ENCODE measurements at regions not wholly inside any gene's neighbourhood (a gene's known extent, or its start where the extent isn't known, plus 50 kb on each side); places are given as distances from the start of the nearest gene placed in this dataset.
A peak's percentile ranks its signal among the peaks of the same experiment; 100 is the strongest.

- DNase-seq (ENCODE audit: low read depth) = no peak
- in situ Hi-C loops (cut with HindIII; ENCODE audit: low pct_unique_long_range_greater_than_20kb, low sequenced_read_pairs) = no loop called here
Observed at GRCh38 chr16:73447846-73448245, 399.9 kb upstream of the ZFHX3 start.

- DNase-seq (ENCODE audit: low read depth) = no peak
Observed at GRCh38 chr16:73434621-73435020, 386.7 kb upstream of the ZFHX3 start.

GRCh38 chr16:73433731-73434307, 385.9 kb upstream of the ZFHX3 start:
- DNase-seq (ENCODE audit: low read depth) = no peak
- in situ Hi-C loops (cut with HindIII; ENCODE audit: low pct_unique_long_range_greater_than_20kb, low sequenced_read_pairs) = no loop called here

More at GRCh38 chr16:73434621-73435020, 386.7 kb upstream of the ZFHX3 start:
- in situ Hi-C loops (cut with HindIII; ENCODE audit: low pct_unique_long_range_greater_than_20kb, low sequenced_read_pairs) = no loop called here

GRCh38 chr16:73432850-73433730, 385.2 kb upstream of the ZFHX3 start:
- in situ Hi-C loops (cut with HindIII; ENCODE audit: low pct_unique_long_range_greater_than_20kb, low sequenced_read_pairs) = no loop called here

GRCh38 chr16:73430138-73430537, 382.2 kb upstream of the ZFHX3 start:
- in situ Hi-C loops (cut with HindIII; ENCODE audit: low pct_unique_long_range_greater_than_20kb, low sequenced_read_pairs) = no loop called here
- DNase-seq (ENCODE audit: low read depth) = no peak

More at GRCh38 chr16:73432850-73433730, 385.2 kb upstream of the ZFHX3 start:
- DNase-seq (ENCODE audit: low read depth) = no peak

GRCh38 chr16:73428121-73428520, 380.2 kb upstream of the ZFHX3 start:
- in situ Hi-C loops (cut with HindIII; ENCODE audit: low pct_unique_long_range_greater_than_20kb, low sequenced_read_pairs) = no loop called here
- no peak for DNase-seq (ENCODE audit: low read depth)

GRCh38 chr16:73427164-73427563, 379.2 kb upstream of the ZFHX3 start:
- in situ Hi-C loops (cut with HindIII; ENCODE audit: low pct_unique_long_range_greater_than_20kb, low sequenced_read_pairs) = no loop called here
- DNase-seq (ENCODE audit: low read depth) = no peak

- in situ Hi-C loops (cut with HindIII; ENCODE audit: low pct_unique_long_range_greater_than_20kb, low sequenced_read_pairs) = no loop called here
- DNase-seq (ENCODE audit: low read depth) = no peak
Observed at GRCh38 chr16:73426433-73427160, 378.7 kb upstream of the ZFHX3 start.

- DNase-seq (ENCODE audit: low read depth) = peak; percentile 90
- in situ Hi-C loops (cut with HindIII; ENCODE audit: low pct_unique_long_range_greater_than_20kb, low sequenced_read_pairs) = no loop called here
Observed at GRCh38 chr16:73420676-73421075, 372.7 kb upstream of the ZFHX3 start.

- no peak for DNase-seq (ENCODE audit: low read depth)
- in situ Hi-C loops (cut with HindIII; ENCODE audit: low pct_unique_long_range_greater_than_20kb, low sequenced_read_pairs) = no loop called here
Observed at GRCh38 chr16:73420244-73420643, 372.3 kb upstream of the ZFHX3 start.

GRCh38 chr16:73418691-73419090, 370.8 kb upstream of the ZFHX3 start:
- in situ Hi-C loops (cut with HindIII; ENCODE audit: low pct_unique_long_range_greater_than_20kb, low sequenced_read_pairs) = no loop called here
- DNase-seq (ENCODE audit: low read depth) = no peak

GRCh38 chr16:73418051-73418450, 370.1 kb upstream of the ZFHX3 start:
- DNase-seq (ENCODE audit: low read depth) = no peak
- in situ Hi-C loops (cut with HindIII; ENCODE audit: low pct_unique_long_range_greater_than_20kb, low sequenced_read_pairs) = no loop called here

- DNase-seq (ENCODE audit: low read depth) = no peak
- in situ Hi-C loops (cut with HindIII; ENCODE audit: low pct_unique_long_range_greater_than_20kb, low sequenced_read_pairs) = no loop called here
Observed at GRCh38 chr16:73415286-73415685, 367.4 kb upstream of the ZFHX3 start.

GRCh38 chr16:73414638-73415037, 366.7 kb upstream of the ZFHX3 start:
- in situ Hi-C loops (cut with HindIII; ENCODE audit: low pct_unique_long_range_greater_than_20kb, low sequenced_read_pairs) = no loop called here
- DNase-seq (ENCODE audit: low read depth) = no peak

- in situ Hi-C loops (cut with HindIII; ENCODE audit: low pct_unique_long_range_greater_than_20kb, low sequenced_read_pairs) = no loop called here
- no peak for DNase-seq (ENCODE audit: low read depth)
Observed at GRCh38 chr16:73413830-73414190, 365.9 kb upstream of the ZFHX3 start.

GRCh38 chr16:73413091-73413829, 365.3 kb upstream of the ZFHX3 start:
- no peak for DNase-seq (ENCODE audit: low read depth)
- in situ Hi-C loops (cut with HindIII; ENCODE audit: low pct_unique_long_range_greater_than_20kb, low sequenced_read_pairs) = no loop called here

GRCh38 chr16:73412416-73412815, 364.5 kb upstream of the ZFHX3 start:
- DNase-seq (ENCODE audit: low read depth) = no peak
- in situ Hi-C loops (cut with HindIII; ENCODE audit: low pct_unique_long_range_greater_than_20kb, low sequenced_read_pairs) = no loop called here

GRCh38 chr16:73408716-73409115, 360.8 kb upstream of the ZFHX3 start:
- no peak for DNase-seq (ENCODE audit: low read depth)
- in situ Hi-C loops (cut with HindIII; ENCODE audit: low pct_unique_long_range_greater_than_20kb, low sequenced_read_pairs) = no loop called here

GRCh38 chr16:73408311-73408710, 360.4 kb upstream of the ZFHX3 start:
- in situ Hi-C loops (cut with HindIII; ENCODE audit: low pct_unique_long_range_greater_than_20kb, low sequenced_read_pairs) = no loop called here
- no peak for DNase-seq (ENCODE audit: low read depth)
